HG03025 (cell line): ENCODE measurements at regions not wholly inside any gene's neighbourhood (a gene's known extent, or its start where the extent isn't known, plus 50 kb on each side); places are given as distances from the start of the nearest gene placed in this dataset.
"Not testable (repeated sequence)": the region's sequence is repeated elsewhere in the genome, so short reads cannot be mapped to it uniquely, and the experiment has no call there.

Experiments used
- ATAC-seq: cut with Tn5 transposase; IDR thresholded peaks from one replicate; pipeline ENCODE4 v1.9.1; 2021; ENCODE audit warnings: mild to moderate bottlenecking, moderate library complexity; ENCODE audit not compliant: unreplicated experiment, low FRiP score

GRCh38 chr1:221279146-221279545 lies 399.9 kb downstream of the HLX start:
- no peak for ATAC-seq

- ATAC-seq, result no peak
Observed at GRCh38 chr1:221283532-221283931, 404.3 kb downstream of the HLX start.

DNA sequence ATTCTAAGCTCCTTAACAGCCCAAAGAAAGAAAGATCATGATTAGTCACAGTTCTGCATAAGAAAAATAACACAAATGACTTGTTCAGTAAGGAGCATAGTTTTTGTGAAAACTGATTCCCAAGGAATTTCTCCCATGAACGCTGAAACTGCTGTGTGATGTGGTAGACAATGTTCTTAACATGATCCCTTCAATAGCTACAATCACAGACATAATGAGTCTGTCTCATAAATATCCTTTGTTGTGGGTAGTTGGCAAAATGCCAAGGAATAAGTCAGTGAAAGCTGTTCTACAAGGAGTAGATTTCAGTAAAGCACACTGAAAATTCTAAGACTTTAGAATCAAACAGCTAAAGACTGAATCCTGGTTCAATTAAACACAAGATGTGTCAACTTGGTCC lies 404.8 kb downstream of the HLX start:
- ATAC-seq, result no peak

DNA sequence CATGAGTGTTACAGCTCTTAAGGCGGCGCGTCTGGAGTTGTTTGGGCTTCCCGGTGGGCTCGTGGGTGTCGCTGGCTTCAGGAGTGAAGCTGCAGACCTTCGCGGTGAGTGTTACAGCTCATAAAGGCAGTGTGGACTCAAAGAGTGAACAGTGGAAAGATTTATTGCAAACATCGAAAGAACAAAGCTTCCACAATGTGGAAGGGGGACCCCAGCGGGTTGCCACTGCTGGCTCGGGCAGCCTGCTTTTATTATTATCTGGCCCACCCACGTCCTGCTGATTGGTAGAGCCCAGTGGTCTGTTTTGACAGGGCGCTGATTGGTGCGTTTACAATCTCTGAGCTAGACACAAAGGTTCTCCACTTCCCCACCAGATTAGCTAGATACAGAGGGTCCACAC lies 405.7 kb downstream of the HLX start:
- ATAC-seq, result not testable (repeated sequence)

- ATAC-seq, result not testable (repeated sequence)
Observed at GRCh38 chr1:221285458-221286210, 406.4 kb downstream of the HLX start.

GRCh38 chr1:221286399-221286798 lies 407.2 kb downstream of the HLX start:
- ATAC-seq, result no peak

GRCh38 chr1:221289103-221289502 lies 409.9 kb downstream of the HLX start:
- no peak for ATAC-seq

DNA sequence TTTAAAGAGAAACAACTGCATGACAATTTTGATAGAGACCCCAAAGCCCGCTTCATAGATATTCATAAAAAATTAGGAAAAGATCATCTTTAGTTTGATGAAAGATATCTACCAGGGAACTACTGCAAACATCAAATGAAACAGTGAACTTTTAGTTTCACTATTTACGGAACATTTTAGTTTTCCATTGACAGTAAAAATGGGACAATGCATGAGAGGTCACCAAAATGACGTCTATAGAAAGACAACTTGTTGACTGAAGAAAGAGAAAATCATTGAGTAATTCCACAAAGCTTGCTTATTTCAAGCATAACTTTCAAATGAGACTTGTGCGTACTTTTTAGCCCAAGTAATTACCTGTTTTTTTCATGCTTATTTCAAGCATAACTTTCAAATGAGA lies 411.4 kb downstream of the HLX start:
- no peak for ATAC-seq

- ATAC-seq, result no peak
Observed at GRCh38 chr1:221291113-221291512, 411.9 kb downstream of the HLX start.

- no peak for ATAC-seq
Observed at GRCh38 chr1:221292652-221293051, 413.4 kb downstream of the HLX start.

DNA sequence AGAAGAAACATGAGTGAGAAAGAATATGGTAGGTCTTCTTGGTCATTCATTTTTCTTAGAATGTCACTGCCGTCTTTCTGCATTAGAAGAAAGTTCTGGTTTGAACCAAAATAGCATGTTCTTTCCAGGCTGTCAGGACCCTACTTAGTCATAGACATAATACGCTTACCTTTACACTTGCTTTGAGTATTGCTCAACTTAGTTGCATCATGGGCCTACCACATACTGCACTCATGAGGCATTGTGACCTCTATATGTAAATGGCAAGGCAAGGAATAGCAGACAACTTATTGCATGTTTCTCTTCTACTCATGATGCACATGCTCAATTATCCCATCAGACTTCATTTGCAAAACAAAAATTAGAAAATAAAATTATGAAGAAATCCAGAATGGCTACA lies 415.0 kb downstream of the HLX start:
- ATAC-seq, result no peak

GRCh38 chr1:221302357-221302756 lies 423.1 kb downstream of the HLX start:
- ATAC-seq, result no peak

DNA sequence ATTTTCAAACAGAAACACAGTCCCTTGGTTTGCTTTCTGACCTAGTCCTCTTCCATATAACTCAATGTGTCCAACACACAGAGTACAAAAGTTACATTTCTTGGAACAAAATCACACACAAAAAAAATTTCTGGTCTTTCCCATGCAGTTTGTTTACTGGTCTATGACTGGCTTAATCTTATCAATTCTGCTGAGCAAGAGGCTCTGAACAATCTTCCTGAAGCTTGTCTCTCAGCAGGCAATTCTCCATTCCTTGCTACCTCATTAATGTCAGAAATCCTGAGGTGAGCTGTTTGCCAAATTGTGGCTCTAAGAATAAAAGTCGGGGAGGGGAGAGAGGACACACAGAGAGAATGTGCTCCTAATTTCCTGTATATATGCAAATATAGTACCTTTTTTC lies 423.6 kb downstream of the HLX start:
- ATAC-seq, result no peak

DNA sequence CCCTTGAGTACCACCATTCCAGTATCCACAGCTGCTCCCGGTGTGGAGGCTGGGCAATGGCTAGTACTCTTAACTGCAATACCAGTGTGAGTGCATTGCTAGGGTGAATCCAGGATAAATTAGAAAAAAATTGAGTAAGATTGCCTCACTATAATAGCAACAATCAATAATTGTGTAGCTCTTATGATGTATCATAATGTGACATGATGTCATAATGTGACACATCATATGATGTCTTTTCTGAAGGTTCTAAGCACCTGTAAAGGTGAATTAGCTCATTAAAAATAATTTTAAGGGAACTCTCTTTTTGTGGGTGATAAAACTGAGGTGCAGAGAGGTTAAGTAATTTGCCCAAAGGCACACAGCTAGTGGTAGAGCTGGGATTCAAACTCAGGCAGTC lies 424.4 kb downstream of the HLX start:
- no peak for ATAC-seq

DNA sequence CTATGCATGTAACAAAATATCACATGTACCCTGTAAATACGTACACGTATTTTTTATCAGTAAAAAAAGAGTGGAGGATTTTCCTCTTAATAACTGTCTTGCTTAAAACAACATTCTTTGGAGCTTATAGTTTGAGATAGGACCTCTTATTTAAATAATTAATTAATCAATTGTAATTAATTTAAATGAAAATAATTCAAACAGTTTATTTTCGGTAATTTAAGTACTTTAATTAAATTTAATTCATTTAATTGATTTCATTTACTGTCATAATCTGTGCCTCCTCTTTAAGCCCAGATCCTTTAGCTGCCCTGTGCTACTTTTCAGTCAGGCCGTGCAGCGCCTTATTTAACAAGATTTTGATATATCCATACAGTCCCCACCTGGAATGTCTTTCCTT lies 427.0 kb downstream of the HLX start:
- no peak for ATAC-seq

GRCh38 chr1:221308534-221309511 lies 429.6 kb downstream of the HLX start:
- no peak for ATAC-seq

- ATAC-seq, result no peak
Observed at GRCh38 chr1:221309723-221310122, 430.5 kb downstream of the HLX start.

GRCh38 chr1:221310180-221310579 lies 430.9 kb downstream of the HLX start:
- ATAC-seq, result no peak

- ATAC-seq, result no peak
Observed at GRCh38 chr1:221315330-221315729, 426.6 kb downstream of the DUSP10 start.

GRCh38 chr1:221316491-221317056 lies 425.3 kb downstream of the DUSP10 start:
- ATAC-seq, result no peak

- ATAC-seq, result no peak
Observed at GRCh38 chr1:221317537-221317936, 424.4 kb downstream of the DUSP10 start.
